ENCODE measurements at regions not wholly inside any gene's neighbourhood (a gene's known extent, or its start where the extent isn't known, plus 50 kb on each side); places are given as distances from the start of the nearest gene placed in this dataset.

DNA sequence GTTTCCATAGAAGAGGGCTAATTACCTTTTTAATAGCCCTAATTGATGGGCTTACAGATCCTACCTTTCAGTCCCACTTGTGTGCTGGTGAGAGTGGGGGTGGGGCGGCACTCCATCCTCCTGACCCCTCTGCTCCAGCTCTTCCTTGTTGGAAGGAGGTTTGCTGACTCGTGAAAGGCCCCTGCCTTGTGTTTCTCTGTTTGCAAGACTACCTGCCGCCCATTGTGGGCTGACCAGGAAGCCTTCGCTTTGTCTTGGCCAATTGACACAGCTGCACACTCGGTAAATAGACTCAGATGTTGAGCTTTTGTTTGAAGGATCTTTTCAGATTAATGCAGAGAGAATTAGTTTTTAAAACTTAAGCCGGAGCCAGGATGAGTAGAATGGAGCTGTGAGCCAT, 197.3 kb upstream of the HES1 start:
- TF ChIP-seq CTCF (IDR thresholded peaks at IDR 0.05): no peak
- TF ChIP-seq POLR2A (IDR thresholded peaks at IDR 0.05): no peak
- TF ChIP-seq POLR2AphosphoS5 (IDR thresholded peaks at IDR 0.05; ENCODE audit: insufficient read depth in 1 of 2, low read depth in 1 of 2): no peak
